ENCODE measurements at regions not wholly inside any gene's neighbourhood (a gene's known extent, or its start where the extent isn't known, plus 50 kb on each side); places are given as distances from the start of the nearest gene placed in this dataset.
"Not testable (repeated sequence)": the region's sequence is repeated elsewhere in the genome, so short reads cannot be mapped to it uniquely, and the experiment has no call there.

DNA sequence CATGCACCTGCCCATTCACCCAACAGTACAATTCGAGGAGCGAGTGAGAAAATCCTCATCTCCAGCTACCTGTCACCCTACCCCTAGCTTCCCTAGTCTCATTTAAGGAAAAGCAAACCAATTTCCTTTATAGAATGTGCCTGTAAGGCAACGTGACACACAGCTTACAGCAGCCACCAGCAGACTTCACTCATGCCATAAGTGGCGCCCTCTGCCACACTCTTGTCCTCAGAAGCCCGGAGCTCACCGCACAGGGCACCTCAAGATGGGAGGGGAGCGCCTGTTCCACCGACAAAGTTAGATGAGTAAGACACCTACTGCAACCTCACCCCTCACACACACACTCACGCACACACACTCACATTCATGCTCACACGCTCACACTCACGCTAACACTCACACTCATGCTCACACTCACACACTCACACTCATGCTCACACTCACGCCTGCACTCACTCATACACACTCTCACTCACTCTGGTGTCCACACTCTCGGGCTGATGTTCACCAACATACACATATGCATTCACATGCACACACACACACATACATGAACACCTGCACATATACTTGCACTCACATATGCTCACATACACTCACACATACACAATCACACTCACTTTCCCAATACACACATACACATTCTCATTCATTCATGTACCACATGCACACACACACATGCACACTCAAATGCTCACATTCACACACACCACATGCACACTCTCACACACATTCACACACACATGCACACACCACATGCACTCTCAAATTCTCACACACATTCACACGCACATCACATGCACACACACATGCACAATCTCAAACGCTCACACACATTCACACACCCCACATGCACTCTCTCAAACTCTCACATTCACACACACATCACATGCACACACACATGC is 170.7 kb downstream of the PSMG1 start:
- no peak for DNase-seq (ENCODE audit: extremely low read depth in 1 of 11, low read depth in 9 of 11, low spot score in 4 of 11)

DNA sequence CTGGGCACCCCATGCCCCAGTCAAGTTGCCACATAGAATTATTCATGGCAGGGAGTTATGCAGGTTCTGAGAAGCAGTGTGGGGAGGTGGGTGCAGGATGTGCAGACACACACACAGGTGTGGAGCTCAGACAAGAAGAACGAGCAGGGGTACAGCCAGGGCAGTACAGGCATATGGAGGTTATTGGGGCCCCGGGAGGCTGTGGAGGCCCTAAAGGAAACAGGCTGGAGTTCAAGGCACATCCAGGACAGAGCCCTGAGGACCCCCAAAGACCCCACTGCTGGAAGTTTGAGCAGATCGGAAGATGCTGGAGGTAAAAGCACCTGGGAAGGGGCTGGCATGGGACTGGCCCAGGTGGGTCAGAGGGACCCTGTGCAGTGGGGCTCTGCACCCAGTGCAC is 171.3 kb downstream of the PSMG1 start:
- DNase-seq (ENCODE audit: extremely low read depth in 1 of 11, low read depth in 9 of 11, low spot score in 4 of 11), result no peak

DNA sequence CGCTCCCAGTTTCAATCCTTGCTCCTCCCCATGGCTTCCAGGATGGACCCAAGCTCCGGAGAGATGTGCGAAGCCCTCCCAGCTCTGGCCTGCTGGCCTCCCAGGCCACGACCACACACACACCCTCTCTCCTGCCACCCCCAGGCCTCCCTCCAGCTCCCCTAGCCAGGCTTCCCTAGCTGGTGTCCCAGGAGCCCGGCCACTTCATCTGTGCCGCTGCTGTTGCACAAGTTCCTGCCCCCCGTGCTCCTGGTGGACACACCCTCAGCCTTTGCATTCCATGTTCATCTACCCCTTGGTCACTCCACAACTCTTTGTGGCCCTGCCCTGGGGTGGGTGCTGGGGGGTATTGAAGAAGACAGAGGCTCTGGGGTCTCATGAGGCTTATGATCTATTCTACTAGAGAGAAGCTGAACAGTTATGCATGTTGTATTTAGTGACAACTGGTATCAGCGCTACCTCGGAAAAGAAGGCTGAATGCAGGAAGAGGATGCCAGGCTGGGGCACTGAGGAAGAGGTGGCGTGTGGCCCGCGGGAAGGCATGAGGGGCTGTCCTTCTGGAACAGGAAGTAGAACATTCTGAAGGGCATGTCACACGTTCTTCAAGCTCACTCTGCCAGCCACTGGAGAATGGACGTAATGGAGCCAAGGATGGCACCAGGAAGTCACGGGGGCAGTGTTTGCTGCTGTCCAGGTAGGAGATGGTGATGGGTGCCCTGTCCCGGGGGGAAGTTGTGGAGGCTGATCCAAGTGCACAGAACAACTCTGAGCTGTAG is 172.4 kb downstream of the PSMG1 start:
- DNase-seq (ENCODE audit: extremely low read depth in 1 of 11, low read depth in 9 of 11, low spot score in 4 of 11), result no peak

DNA sequence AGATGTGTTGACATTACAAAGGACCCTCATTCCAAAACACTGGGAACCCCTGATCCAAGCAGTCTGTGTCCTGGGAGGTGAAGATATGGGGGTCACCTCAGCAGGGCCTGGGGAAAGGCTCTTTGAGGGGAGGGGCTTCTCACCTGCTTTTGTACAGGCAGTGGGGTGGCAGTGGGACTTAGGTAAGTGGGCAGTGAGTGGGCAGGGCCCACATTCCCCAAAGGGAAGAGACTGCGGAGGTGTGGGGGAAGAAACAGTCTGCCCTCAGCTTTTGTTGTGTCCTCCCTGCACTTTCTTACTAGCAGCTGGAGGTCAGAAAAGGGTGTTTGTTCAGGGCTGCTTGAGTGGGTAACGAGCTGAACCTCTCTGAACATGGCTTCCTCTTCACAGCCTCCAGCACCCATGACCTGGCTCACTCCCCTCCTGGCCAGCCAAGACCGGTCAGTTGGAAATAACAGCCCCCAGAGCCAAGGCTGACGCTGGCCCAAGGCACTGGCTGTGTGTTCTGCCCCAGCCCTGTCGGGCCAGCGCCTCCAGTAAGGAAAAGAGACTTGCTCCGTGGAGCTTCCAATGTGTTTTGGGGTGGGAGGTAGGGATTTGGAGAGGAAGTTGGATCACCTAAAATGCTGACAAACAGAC is 173.5 kb downstream of the PSMG1 start:
- no peak for DNase-seq (ENCODE audit: extremely low read depth in 1 of 11, low read depth in 9 of 11, low spot score in 4 of 11)

DNA sequence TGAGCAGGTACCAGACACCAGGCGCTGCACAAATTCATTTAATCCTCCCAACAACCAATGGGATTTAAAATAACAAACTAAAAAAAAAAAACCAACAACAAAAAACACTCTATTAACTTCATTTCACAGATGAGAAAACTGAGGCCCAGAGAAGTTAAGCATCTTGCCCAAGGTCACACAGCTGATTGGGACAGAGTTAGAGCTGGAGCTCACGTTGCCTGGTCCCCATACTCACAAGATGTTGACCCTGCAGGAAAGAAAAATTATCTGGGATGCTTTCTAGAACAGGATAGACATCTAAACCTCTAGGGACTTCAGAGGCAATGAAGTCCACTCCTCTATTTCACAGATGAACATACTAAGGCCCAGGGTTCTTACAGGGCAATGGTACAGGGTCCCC is 175.3 kb downstream of the PSMG1 start:
- DNase-seq (ENCODE audit: extremely low read depth in 1 of 11, low read depth in 9 of 11, low spot score in 4 of 11), result no peak

DNA sequence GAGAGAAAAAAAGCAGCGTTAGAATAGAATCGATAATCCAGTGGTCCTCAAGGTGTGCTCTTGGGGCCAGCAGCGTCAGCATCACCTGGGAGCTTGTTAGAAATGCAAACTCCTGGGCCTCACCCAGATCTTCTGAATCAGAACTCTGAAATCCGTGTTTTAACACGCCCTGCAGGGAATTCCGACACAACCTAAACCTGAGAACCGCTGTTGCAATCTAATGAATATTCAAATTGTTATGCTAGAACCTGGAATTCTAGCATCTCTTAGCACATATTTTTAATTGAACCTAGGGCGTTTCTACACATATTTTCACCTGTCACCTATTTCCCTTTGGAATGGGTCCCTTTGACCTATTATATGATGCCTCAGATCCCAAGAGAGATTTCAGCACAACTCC is 175.7 kb downstream of the PSMG1 start:
- no peak for DNase-seq (ENCODE audit: extremely low read depth in 1 of 11, low read depth in 9 of 11, low spot score in 4 of 11)

DNA sequence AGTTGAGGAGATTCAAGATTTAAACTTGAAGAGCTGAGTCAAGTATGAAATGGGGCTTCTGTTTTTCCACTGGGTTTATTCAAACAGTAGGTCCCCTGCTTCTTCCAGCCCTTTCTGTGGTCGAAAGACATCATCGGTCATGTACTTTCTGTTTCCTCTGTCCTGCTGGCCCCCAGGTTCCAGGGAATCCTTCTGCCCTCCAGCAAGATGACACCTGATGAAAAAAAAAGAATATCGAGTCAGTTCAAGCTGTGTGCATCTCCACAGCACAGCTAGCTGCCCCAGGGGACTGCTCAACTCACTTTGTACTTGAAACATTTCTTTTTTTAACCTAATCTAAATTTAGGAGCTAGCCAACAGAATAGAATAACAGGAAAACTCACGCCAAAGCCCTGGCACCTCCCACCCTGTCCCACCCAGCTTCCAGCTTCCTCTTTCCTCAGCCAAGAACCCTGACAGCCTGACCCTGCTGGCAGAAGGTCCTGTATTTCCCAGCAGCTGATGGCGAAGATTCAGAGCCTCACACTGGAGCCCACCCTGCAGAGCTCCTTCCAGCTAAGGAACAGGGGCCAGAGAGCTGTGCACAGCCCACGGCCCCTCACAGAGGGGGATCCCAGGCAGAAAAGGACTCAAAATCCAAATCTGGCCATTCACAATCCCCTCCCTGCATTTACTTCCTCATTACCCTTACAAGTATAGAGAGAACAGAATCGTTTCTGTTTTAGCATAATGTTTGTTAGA is 176.5 kb downstream of the PSMG1 start:
- no peak for DNase-seq (ENCODE audit: extremely low read depth in 1 of 11, low read depth in 9 of 11, low spot score in 4 of 11)

DNA sequence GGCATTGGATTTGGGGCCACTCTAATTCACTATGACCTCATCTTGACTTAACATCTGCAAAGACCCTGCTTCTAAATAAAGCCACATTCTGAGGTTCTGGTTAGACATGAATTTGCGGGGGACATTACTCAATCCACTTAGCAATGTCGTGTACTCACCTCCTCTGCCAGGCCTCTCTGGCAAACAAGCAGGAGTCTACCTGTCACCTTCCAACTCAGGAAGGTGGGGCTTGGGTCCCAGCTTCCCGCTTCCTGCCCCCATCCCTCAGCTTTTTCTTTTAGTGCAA is 177.8 kb downstream of the PSMG1 start:
- no peak for DNase-seq (ENCODE audit: extremely low read depth in 1 of 11, low read depth in 9 of 11, low spot score in 4 of 11)

DNA sequence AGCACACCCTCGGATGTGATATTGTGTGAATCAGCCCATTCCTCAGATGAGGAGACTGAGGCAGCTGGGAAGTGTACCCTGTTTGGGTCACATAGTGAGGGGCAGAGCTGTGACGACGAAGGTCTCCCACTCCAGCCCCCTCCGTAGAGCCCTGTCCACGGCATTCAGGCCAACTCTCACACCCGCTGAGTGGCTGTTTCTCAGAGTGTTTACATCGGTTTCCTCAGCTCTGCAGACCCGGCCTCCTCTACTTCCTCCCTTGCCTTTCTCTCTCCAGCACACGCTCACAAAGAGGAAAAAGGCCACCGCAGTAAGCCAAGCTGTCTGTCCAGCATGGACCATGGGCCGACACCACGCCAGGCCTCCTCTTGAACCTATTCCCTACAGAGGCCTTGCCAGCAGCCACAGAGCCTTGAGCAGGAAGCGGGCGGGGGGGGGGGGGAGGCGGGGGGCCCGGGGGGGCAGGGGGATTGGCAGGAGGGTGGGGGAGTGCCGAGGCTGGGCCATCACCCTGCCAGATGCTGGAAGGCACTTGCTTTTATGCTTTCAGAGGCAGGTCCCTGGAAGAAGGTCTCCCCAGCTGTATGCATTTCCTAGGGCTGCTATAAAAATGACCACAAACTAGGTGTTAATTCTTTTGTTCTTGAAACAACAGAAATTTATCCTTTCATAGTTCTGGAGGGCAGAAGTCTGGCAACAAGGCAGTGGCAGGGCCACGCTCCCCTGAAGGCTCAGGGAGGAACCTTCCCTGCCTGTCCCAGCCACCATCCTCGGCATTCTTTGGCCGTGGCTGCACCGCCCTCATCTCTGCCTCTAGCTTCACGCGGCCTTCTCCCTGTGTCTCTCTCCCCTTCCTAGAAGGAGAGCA is 178.4 kb downstream of the PSMG1 start:
- no peak for DNase-seq (ENCODE audit: extremely low read depth in 1 of 11, low read depth in 9 of 11, low spot score in 4 of 11)

DNA sequence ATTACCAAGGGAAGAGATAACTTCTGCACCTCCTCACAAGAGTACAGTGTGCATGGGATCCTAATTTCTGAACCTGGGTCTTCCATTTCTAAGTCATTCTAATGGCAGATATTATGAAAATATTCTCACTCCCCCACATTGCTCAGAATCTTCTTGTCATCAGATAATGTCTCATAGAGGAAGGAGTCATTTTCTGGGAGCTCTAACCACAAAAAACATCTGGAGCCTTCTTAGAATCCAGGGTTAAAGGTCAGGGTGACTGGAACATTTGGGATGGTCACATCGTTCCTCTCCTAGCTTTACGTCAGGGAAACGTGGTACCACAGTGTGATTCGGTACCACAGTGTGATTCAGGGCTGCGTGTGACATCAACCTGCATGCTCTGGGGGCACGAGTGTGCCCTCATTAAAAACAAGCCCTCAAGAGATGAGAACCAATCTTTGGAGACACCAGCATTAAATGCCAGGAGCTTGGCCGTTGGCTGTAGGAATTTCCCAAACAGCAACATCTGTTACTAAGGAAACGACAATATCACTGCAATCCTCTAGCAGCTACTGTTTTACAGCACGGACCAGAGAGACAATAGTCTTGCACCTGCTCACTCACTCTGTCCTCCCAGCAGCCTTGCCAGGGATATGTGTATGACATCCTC is 179.1 kb downstream of the PSMG1 start:
- DNase-seq (ENCODE audit: extremely low read depth in 1 of 11, low read depth in 9 of 11, low spot score in 4 of 11), result no peak

DNA sequence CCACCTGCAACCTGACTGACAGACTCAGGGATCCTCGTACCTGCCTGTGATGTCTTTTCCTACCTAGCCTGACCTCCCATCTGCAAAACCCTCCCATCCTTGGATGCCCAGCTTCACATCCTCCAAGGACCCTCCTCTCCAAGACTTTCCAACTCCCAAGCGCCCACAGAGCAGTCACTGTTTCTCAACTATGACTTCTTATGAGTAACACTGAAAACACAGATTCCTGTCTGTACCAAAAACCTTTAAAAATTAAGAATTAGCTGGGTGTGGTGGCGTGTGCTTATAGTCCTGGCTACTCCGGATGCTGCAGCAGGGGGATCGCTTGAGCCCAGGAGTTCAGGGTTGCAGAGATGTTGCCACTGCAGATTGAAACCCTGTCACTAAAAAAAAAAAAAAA is 181.9 kb downstream of the PSMG1 start:
- no peak for DNase-seq (ENCODE audit: extremely low read depth in 1 of 11, low read depth in 9 of 11, low spot score in 4 of 11)

DNA sequence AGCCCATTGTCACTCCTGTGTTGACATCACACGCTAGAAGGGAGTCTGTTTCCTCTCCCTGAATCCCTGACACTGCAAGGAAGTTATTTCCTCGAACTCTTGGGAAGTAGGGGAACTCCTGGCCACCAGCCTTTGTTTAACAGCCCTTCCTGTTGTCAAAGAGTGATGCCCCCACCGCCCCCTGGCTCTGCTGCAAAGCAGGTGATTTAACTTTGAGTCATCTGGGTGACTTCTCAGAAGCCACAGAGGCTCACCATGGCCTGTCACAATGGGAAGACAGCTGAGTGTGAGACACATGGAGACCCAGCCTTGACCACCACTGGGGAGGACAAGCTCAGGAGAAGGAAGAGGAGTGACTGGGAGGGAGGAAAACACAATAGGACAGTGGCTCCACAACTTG is 182.8 kb downstream of the PSMG1 start:
- no peak for DNase-seq (ENCODE audit: extremely low read depth in 1 of 11, low read depth in 9 of 11, low spot score in 4 of 11)

DNA sequence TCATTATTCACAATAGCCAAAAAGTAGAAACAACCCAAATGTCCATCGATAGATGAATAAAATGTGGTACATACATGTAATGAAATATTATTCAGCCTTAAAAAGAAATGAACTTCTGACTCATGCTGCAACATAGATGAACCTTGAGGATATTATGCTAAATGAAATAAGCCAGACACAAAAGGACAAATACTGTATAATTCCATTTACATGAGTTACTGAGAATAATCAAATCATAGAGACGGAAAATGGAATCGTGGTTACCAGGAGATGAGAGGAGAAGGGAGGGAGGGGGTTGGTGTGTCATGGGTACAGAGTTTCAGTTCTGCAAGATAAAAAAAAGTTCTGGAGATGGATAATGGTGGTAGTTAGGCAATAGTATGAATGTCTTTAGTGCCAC is 184.1 kb downstream of the PSMG1 start:
- no peak for DNase-seq (ENCODE audit: extremely low read depth in 1 of 11, low read depth in 9 of 11, low spot score in 4 of 11)

DNA sequence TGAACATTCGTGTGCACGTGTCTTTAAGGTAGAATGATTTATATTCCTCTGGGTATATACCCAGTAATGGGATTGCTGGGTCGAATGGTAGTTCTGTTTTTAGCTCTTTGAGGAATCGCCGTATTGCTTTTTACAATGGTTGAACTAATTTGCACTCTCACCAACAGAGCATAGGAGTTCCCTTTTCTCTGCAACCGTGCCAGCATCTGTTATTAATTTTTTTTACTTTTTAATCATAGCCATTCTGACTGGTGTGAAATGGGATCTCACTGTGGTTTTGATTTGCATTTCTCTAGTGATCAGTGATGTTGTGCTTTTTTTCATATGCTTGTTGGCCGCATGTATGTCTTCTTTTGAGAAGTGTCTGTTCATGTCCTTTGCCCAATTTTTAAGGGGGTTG is 185.0 kb downstream of the PSMG1 start:
- DNase-seq (ENCODE audit: extremely low read depth in 1 of 11, low read depth in 9 of 11, low spot score in 4 of 11), result not testable (repeated sequence)

DNA sequence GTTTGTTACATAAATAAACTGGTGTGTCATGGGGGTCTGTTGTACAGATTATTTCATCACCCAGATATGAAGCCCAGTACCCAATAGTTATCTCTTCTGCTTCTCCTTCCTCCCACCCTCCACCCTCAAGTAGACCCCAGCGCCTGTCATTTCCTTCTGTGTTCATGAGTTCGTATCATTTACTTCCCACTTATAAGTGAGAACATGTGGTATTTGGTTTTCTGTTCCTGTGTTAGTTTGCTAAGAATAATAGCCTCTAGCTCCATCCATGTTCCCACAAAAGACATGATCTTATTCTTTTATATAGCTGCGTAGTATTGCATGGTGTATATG is 185.4 kb downstream of the PSMG1 start:
- DNase-seq (ENCODE audit: extremely low read depth in 1 of 11, low read depth in 9 of 11, low spot score in 4 of 11), result not testable (repeated sequence)

DNA sequence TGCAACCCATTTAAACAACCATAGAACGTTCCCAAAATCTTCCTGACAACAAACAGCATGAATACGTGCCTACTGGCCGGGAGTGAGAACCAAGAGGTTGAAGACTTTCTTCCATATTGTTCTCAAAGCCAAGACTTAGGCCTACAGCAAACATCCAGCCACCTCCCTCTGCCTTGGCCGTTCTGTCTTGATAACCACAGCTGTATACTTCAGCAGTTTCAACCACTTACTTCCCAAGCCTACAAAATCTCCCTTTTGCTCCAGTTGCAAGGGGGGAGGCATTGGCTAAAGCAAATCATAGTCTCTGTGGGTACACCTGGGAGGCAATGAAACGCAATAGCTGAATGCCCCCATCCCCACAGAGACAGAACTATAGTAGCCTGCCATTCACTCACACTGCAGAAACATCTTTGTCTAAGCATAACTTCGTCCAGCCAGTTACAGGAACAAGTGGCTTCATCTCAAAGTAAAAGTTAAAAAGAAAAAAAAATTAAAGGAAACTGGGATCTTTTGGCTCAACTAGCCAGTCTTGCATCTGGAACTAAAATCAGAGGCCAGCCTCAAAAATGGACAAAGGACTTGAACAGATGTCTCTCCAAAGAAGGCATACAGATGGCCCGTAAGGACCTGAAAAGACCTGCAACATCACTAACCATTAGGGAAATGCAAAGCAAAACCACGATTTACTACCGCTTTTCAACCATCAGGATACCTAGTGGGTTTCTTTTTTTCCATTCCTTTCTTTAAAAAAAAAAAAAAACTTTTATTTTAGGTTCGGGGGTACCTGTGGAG is 186.0 kb downstream of the PSMG1 start:
- DNase-seq (ENCODE audit: extremely low read depth in 1 of 11, low read depth in 9 of 11, low spot score in 4 of 11), result no peak

DNA sequence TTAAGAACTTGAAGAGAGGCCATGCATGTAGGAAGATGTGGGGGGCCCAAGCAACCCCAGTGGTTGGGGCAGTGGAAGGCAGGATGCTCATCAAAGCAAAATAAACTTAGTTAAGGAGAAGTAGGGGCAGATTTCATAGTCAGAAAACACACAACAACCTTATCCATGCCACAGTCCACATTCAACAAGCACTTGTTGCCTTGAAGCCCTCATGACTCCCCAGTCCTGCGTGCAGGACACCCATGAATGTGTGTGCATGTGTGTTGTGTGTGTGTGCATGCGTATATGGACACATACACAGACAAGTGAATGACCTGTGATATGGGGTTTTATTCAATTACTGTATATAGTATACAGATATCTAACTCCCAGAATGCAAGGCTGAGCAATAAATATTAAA is 186.9 kb downstream of the PSMG1 start:
- DNase-seq (ENCODE audit: extremely low read depth in 1 of 11, low read depth in 9 of 11, low spot score in 4 of 11), result no peak

DNA sequence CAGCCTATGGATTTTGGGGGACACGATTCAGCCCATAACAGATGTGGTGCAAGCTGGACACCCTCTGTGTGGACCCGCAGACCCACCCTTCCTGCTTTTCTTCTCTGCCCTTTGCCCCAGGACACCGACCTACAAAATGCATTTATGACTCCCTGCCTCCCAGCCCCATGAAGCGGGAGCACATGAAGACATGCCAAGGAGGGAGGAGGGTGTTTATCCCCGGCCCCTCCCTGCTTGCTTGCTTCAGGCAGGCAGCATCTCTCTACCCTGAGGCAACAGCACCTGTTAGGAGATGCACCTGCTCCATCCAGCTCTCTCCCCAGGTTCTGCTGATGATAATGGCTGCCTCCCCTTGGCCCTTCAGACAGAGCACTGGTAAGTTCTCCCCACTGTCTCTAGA is 187.5 kb downstream of the PSMG1 start:
- DNase-seq (ENCODE audit: extremely low read depth in 1 of 11, low read depth in 9 of 11, low spot score in 4 of 11), result no peak
